WI38 (cell line): ENCODE measurements at regions not wholly inside any gene's neighbourhood (a gene's known extent, or its start where the extent isn't known, plus 50 kb on each side); places are given as distances from the start of the nearest gene placed in this dataset.

Source experiments
- H3K4me3 ChIP-seq: 2 replicates; pipeline ENCODE4 v1.5.1; 2011; ENCODE audit warnings: low read depth, mild to moderate bottlenecking, control low read depth, low read length
- TF ChIP-seq, protein P1 (sequence below): IDR thresholded peaks from 2 replicates; pipeline ENCODE4 v1.5.1; 2012; ENCODE audit warnings: low read depth, mild to moderate bottlenecking, control low read depth, low read length

DNA sequence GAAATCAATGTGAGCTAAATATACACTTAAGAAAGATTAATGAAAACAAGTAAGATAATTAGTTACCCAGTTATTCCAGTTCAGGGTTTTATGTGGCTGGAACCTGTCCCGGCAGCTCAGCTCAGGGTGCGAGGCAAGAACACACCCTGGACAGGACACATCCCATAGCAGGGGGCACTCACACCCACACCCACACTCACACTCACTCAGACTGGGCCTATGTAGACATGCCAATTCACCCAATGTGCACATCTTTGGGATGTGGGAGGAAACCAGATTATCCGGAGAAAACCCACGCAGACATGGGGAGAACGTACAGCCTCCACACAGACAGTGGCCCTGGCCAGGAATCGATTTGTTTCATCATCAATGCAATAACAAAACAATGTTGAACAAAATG lies 66.0 kb upstream of the TMCC3 start:
- TF ChIP-seq, protein P1, sequence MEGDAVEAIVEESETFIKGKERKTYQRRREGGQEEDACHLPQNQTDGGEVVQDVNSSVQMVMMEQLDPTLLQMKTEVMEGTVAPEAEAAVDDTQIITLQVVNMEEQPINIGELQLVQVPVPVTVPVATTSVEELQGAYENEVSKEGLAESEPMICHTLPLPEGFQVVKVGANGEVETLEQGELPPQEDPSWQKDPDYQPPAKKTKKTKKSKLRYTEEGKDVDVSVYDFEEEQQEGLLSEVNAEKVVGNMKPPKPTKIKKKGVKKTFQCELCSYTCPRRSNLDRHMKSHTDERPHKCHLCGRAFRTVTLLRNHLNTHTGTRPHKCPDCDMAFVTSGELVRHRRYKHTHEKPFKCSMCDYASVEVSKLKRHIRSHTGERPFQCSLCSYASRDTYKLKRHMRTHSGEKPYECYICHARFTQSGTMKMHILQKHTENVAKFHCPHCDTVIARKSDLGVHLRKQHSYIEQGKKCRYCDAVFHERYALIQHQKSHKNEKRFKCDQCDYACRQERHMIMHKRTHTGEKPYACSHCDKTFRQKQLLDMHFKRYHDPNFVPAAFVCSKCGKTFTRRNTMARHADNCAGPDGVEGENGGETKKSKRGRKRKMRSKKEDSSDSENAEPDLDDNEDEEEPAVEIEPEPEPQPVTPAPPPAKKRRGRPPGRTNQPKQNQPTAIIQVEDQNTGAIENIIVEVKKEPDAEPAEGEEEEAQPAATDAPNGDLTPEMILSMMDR = no peak

GRCh38 chr12:94714378-94715114 lies 64.2 kb upstream of the TMCC3 start:
- no peak overlapping the region for H3K4me3 ChIP-seq
- TF ChIP-seq, protein P1 = no peak

More for the DNA sequence above, 66.0 kb upstream of the TMCC3 start:
- H3K4me3 ChIP-seq = no peak overlapping the region

DNA sequence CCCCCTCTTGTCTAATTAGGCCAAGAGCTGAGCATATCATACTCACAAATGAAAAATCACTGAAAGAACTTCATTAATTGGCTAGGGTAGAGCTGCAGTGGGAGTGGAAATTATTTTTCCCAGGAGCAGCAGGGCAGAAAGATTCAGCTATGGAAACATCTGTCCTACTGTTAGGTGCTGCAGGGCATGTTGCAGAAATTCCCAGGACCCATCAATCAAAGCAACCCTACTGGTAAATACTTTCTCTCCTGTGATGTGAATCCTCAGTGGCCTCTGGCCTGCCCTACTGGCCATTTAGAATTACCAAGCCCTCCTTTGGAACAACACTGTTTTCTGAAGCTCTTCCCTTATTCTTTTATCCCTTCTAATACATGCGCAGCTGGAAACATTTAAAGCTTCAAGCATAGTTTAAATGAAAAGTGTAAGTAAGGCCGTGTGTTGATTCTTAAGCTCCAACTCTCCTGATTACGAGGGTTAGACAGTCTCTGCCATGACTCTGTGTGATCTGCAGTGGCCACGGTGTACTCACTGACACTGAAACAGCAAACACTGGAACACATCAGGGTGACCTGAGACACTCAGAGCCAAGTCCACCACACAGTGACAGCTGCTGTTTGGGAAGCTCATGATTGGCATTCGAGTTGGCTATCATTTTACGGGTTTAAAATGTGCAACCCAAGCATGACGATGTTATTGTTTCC lies 62.6 kb upstream of the TMCC3 start:
- no peak overlapping the region for H3K4me3 ChIP-seq
- TF ChIP-seq, protein P1 = no peak

DNA sequence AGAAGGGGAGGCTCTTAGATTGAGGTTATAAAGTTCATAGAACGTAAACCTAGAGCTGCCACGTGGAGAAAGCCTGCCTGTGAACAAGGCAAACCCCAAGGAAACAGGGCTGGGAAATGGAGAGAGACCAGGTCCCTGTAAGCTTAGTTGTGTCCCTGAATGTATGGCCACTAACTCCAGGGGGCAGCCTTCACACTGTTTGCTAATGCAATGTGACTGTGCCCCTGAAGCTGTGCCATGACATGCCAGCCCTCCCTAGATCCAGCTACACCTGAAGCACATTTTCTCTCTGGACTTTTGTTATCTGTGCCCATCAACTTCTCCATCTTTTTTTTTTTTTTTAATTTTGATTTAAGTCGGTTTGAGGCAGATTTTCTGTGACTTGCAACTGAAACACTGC lies 60.6 kb upstream of the TMCC3 start:
- H3K4me3 ChIP-seq = no peak overlapping the region
- TF ChIP-seq, protein P1 = 0 out of 2 replicates have a peak, but pooled peaks have one; percentile 20

- TF ChIP-seq, protein P1 = no peak
- no peak overlapping the region for H3K4me3 ChIP-seq
Observed at GRCh38 chr12:94707892-94708291, 57.5 kb upstream of the TMCC3 start.

- H3K4me3 ChIP-seq = no peak overlapping the region
- TF ChIP-seq, protein P1 = no peak
Observed at GRCh38 chr12:94707036-94707435, 56.7 kb upstream of the TMCC3 start.

DNA sequence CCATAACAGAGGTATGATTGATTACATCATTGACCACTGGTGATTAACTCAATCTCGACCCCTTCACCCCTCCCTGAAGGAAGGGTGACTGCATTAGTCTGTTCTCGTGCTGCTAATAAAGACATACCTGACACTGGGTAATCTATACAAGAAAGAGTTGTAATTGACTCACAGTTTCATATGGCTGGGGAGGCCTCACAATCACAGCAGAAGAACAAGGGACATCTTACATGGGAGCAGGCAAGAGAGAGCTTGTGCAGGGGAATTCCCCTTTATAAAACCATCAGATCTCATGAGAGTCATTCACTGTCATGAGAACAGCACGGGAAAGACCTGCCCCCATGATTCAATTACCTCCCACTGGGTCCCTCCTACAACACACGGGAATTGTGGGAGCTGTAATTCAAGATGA lies 55.9 kb upstream of the TMCC3 start:
- TF ChIP-seq, protein P1 = no peak
- no peak overlapping the region for H3K4me3 ChIP-seq
